ENCODE measurements at regions not wholly inside any gene's neighbourhood (a gene's known extent, or its start where the extent isn't known, plus 50 kb on each side); places are given as distances from the start of the nearest gene placed in this dataset.

DNA sequence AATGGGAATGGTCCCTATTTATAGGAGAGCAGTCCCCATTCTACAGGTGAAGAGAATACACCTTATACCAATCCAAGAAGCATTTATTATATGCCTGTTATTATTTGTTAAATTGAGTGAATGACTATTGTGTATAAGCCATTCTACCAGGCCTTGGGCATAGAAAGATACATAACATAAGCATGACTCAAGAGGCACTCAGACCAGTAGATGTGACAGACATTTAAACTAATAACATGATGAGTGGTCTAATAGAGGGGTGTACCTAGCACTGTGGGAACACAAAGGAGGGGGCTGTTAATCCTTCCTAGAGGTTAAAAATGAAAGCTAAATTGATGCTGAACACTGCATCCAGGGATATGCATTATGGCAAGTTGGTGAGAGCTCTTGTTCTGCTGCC is 145.0 kb upstream of the TNC start:
- TF ChIP-seq, protein P1, sequence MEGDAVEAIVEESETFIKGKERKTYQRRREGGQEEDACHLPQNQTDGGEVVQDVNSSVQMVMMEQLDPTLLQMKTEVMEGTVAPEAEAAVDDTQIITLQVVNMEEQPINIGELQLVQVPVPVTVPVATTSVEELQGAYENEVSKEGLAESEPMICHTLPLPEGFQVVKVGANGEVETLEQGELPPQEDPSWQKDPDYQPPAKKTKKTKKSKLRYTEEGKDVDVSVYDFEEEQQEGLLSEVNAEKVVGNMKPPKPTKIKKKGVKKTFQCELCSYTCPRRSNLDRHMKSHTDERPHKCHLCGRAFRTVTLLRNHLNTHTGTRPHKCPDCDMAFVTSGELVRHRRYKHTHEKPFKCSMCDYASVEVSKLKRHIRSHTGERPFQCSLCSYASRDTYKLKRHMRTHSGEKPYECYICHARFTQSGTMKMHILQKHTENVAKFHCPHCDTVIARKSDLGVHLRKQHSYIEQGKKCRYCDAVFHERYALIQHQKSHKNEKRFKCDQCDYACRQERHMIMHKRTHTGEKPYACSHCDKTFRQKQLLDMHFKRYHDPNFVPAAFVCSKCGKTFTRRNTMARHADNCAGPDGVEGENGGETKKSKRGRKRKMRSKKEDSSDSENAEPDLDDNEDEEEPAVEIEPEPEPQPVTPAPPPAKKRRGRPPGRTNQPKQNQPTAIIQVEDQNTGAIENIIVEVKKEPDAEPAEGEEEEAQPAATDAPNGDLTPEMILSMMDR (optimal IDR thresholded peaks at IDR 0.05 in 1 of 3, IDR thresholded peaks at IDR 0.05 in 1 of 3, conservative IDR thresholded peaks at IDR 0.05 in 1 of 3; ENCODE audit: extremely low read depth in 1 of 3, insufficient read depth in 2 of 3, low read length in 3 of 3), result no peak
- TF ChIP-seq EZH2 (IDR thresholded peaks at IDR 0.05; ENCODE audit: low read length), result no peak
